HEK293 (cell line): ENCODE measurements at regions not wholly inside any gene's neighbourhood (a gene's known extent, or its start where the extent isn't known, plus 50 kb on each side); places are given as distances from the start of the nearest gene placed in this dataset.

Experiments
- CTCF ChIA-PET: fragments of 350-600 bp; formaldehyde crosslinking; extraction: SDS; loops from one replicate; lab custom pipeline; 2021; ENCODE audit warnings: antibody characterized with exemption; lab: Yijun Ruan, JAX
- POLR2A ChIA-PET: fragments of 300-600 bp; formaldehyde crosslinking; extraction: SDS; loops from one replicate; lab custom pipeline; 2020; ENCODE audit warnings: antibody characterized with exemption, inconsistent platforms; lab: Yijun Ruan, JAX
- H3K27ac ChIP-seq: fragments of 200-500 bp; sonication (Bioruptor generic); 2 replicates; pipeline ENCODE4 v1.5.1; 2014; ENCODE audit warnings: low read depth, low read length, control low read depth, inconsistent platforms; ENCODE audit errors: extremely low read depth
- H3K36me3 ChIP-seq, 2 experiments: fragments of 200-500 bp in 1 of 2; sonication (Bioruptor generic) in 1 of 2; 1 replicate in 1 of 2; 2 replicates in 1 of 2; pipeline ENCODE4 v1.5.1; 2014 to 2017; ENCODE audit warnings: inconsistent platforms in 2 of 2, low read length in 2 of 2; ENCODE audit not compliant: control insufficient read depth in 2 of 2, insufficient read depth in 1 of 2
- H3K4me1 ChIP-seq: fragments of 200-500 bp; sonication (Bioruptor generic); 2 replicates; pipeline ENCODE4 v1.5.1; 2014; ENCODE audit warnings: mild to moderate bottlenecking, low read length, inconsistent platforms; ENCODE audit not compliant: control insufficient read depth, insufficient read depth
- H3K4me3 ChIP-seq: 2 replicates; pipeline ENCODE4 v1.5.1; 2011; ENCODE audit warnings: low read depth, mild to moderate bottlenecking, control low read depth, low read length, moderate library complexity
- H3K9me3 ChIP-seq: fragments of 200-500 bp; sonication (Bioruptor generic); 2 replicates; pipeline ENCODE4 v1.5.1; 2014; ENCODE audit warnings: low read depth, low read length, inconsistent platforms; ENCODE audit not compliant: control insufficient read depth, insufficient read depth
- BCL11B ChIP-seq: fragments of 450-650 bp; formaldehyde crosslinking; IDR thresholded peaks from 2 replicates; pipeline ENCODE4 v1.5.1; 2016; ENCODE audit warnings: low read depth, missing biosample characterization, missing genetic modification characterization
- GLI2 ChIP-seq: fragments of 450-650 bp; formaldehyde crosslinking; IDR thresholded peaks from 2 replicates; pipeline ENCODE4; 2017; ENCODE audit warnings: missing biosample characterization, missing genetic modification characterization, low read depth, borderline replicate concordance
- GLIS1 ChIP-seq: fragments of 450-650 bp; formaldehyde crosslinking; IDR thresholded peaks from 2 replicates; pipeline ENCODE4 v1.5.1; 2016; ENCODE audit warnings: missing biosample characterization, missing genetic modification characterization
- SCRT1 ChIP-seq: fragments of 450-650 bp; formaldehyde crosslinking; IDR thresholded peaks from 2 replicates; pipeline ENCODE4 v1.5.1; 2016; ENCODE audit warnings: missing biosample characterization, missing genetic modification characterization, borderline replicate concordance
- SP2 ChIP-seq: fragments of 450-650 bp; formaldehyde crosslinking; IDR thresholded peaks from 2 replicates; pipeline ENCODE4 v1.5.1; 2016; ENCODE audit warnings: missing biosample characterization, missing genetic modification characterization
- SP7 ChIP-seq: fragments of 450-650 bp; formaldehyde crosslinking; IDR thresholded peaks from 2 replicates; pipeline ENCODE4 v1.5.1; 2016; ENCODE audit warnings: missing biosample characterization, missing genetic modification characterization
- ZBTB48 ChIP-seq: fragments of 450-650 bp; formaldehyde crosslinking; IDR thresholded peaks from 2 replicates; pipeline ENCODE4 v1.5.1; 2016; ENCODE audit warnings: missing biosample characterization, missing genetic modification characterization
- ZFP37 ChIP-seq: fragments of 450-650 bp; formaldehyde crosslinking; IDR thresholded peaks from 2 replicates; pipeline ENCODE4 v1.5.1; 2016; ENCODE audit warnings: missing biosample characterization, missing genetic modification characterization
- ZNF146 ChIP-seq: fragments of 450-650 bp; formaldehyde crosslinking; IDR thresholded peaks from 2 replicates; pipeline ENCODE4 v1.5.1; 2016; ENCODE audit warnings: missing biosample characterization, missing genetic modification characterization
- ZNF19 ChIP-seq: fragments of 450-650 bp; formaldehyde crosslinking; IDR thresholded peaks from 2 replicates; pipeline ENCODE4; 2016; ENCODE audit warnings: missing biosample characterization, missing genetic modification characterization, low read depth
- ZNF214 ChIP-seq: fragments of 450-650 bp; formaldehyde crosslinking; IDR thresholded peaks from 2 replicates; pipeline ENCODE4 v1.5.1; 2017; ENCODE audit warnings: missing biosample characterization, mild to moderate bottlenecking, missing genetic modification characterization, borderline replicate concordance
- ZNF23 ChIP-seq: fragments of 450-650 bp; formaldehyde crosslinking; IDR thresholded peaks from 2 replicates; pipeline ENCODE4 v1.5.1; 2016; ENCODE audit warnings: missing biosample characterization, missing genetic modification characterization, borderline replicate concordance
- ZNF341 ChIP-seq: fragments of 450-650 bp; formaldehyde crosslinking; IDR thresholded peaks from 2 replicates; pipeline ENCODE4; 2016; ENCODE audit warnings: low read depth, missing biosample characterization, missing genetic modification characterization
- ZNF354C ChIP-seq: fragments of 450-650 bp; formaldehyde crosslinking; IDR thresholded peaks from 2 replicates; pipeline ENCODE4 v1.5.1; 2016; ENCODE audit warnings: missing biosample characterization, missing genetic modification characterization, low read depth, borderline replicate concordance
- ZNF555 ChIP-seq: fragments of 450-650 bp; formaldehyde crosslinking; conservative IDR thresholded peaks from 2 replicates; pipeline ENCODE4 v1.5.1; 2017; ENCODE audit warnings: missing biosample characterization, mild to moderate bottlenecking, missing genetic modification characterization, inconsistent platforms
- ZNF623 ChIP-seq: fragments of 450-650 bp; formaldehyde crosslinking; IDR thresholded peaks from 2 replicates; pipeline ENCODE4 v1.5.1; 2016; ENCODE audit warnings: missing biosample characterization, missing genetic modification characterization
- ZNF670 ChIP-seq: fragments of 450-650 bp; formaldehyde crosslinking; IDR thresholded peaks from 2 replicates; pipeline ENCODE4 v1.5.1; 2016; ENCODE audit warnings: missing biosample characterization, missing genetic modification characterization, low read depth
- ZNF776 ChIP-seq: fragments of 450-650 bp; formaldehyde crosslinking; IDR thresholded peaks from 2 replicates; pipeline ENCODE4 v1.5.0; 2017; ENCODE audit warnings: missing biosample characterization, missing genetic modification characterization, borderline replicate concordance
- ZNF777 ChIP-seq: fragments of 450-650 bp; formaldehyde crosslinking; IDR thresholded peaks from 2 replicates; pipeline ENCODE4 v1.5.1; 2017; ENCODE audit warnings: missing biosample characterization, missing genetic modification characterization, borderline replicate concordance
- ZNF785 ChIP-seq: fragments of 450-650 bp; formaldehyde crosslinking; IDR thresholded peaks from 2 replicates; pipeline ENCODE4 v1.5.1; 2016; ENCODE audit warnings: missing biosample characterization, missing genetic modification characterization
- TF ChIP-seq, protein P1 (sequence below): fragments of 450-650 bp; formaldehyde crosslinking; IDR thresholded peaks from 2 replicates; pipeline ENCODE4 v1.5.1; 2017; ENCODE audit warnings: missing biosample characterization, missing genetic modification characterization
- TF ChIP-seq, protein P2 (sequence below): fragments of 450-650 bp; formaldehyde crosslinking; IDR thresholded peaks from 2 replicates; pipeline ENCODE4 v1.5.1; 2016; ENCODE audit warnings: missing biosample characterization, missing genetic modification characterization
- TF ChIP-seq, protein P3 (sequence below): fragments of 450-650 bp; formaldehyde crosslinking; IDR thresholded peaks from 2 replicates; pipeline ENCODE4 v1.5.1; 2016; ENCODE audit warnings: missing biosample characterization, missing genetic modification characterization

DNA sequence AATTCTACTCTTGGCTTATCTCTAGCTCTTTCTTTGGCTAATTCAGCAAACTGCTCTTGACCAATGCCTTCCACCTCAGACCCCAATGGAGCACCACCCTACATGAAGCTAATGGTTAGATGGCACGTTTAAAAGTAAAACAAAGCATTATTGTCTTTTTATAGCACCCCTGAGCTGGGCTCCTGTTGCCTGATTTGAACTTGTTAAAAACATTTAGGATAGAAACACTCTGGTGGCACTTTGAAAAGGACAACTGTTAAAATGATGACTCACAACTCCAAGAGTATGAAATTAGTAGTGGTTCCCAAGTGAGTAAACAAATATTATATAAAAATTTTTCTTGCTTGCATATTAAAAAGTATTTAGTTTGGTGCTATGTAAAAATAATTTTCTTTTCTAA is 299.6 kb upstream of the DCN start:
- TF ChIP-seq, protein P1, sequence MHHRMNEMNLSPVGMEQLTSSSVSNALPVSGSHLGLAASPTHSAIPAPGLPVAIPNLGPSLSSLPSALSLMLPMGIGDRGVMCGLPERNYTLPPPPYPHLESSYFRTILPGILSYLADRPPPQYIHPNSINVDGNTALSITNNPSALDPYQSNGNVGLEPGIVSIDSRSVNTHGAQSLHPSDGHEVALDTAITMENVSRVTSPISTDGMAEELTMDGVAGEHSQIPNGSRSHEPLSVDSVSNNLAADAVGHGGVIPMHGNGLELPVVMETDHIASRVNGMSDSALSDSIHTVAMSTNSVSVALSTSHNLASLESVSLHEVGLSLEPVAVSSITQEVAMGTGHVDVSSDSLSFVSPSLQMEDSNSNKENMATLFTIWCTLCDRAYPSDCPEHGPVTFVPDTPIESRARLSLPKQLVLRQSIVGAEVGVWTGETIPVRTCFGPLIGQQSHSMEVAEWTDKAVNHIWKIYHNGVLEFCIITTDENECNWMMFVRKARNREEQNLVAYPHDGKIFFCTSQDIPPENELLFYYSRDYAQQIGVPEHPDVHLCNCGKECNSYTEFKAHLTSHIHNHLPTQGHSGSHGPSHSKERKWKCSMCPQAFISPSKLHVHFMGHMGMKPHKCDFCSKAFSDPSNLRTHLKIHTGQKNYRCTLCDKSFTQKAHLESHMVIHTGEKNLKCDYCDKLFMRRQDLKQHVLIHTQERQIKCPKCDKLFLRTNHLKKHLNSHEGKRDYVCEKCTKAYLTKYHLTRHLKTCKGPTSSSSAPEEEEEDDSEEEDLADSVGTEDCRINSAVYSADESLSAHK (tag by site-specific recombination): no peak
- TF ChIP-seq ZNF214 (tag by site-specific recombination): no peak
- no peak for TF ChIP-seq ZNF341 (tag by site-specific recombination)
- TF ChIP-seq ZNF555 (tag by site-specific recombination): no peak
- TF ChIP-seq, protein P2, sequence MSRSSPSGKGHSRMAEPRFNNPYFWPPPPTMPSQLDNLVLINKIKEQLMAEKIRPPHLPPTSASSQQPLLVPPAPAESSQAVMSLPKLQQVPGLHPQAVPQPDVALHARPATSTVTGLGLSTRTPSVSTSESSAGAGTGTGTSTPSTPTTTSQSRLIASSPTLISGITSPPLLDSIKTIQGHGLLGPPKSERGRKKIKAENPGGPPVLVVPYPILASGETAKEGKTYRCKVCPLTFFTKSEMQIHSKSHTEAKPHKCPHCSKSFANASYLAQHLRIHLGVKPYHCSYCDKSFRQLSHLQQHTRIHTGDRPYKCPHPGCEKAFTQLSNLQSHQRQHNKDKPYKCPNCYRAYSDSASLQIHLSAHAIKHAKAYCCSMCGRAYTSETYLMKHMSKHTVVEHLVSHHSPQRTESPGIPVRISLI (tag by site-specific recombination): no peak
- H3K4me1 ChIP-seq: no peaks in the 10 kb centered on the region
- POLR2A ChIA-PET: no interaction called here
- H3K27ac ChIP-seq: no peak overlapping the region
- no peaks in the 10 kb centered on the region for H3K9me3 ChIP-seq
- no peak overlapping the region for H3K4me3 ChIP-seq
- no peaks in the 10 kb centered on the region for H3K36me3 ChIP-seq
- CTCF ChIA-PET: no interaction called here

DNA sequence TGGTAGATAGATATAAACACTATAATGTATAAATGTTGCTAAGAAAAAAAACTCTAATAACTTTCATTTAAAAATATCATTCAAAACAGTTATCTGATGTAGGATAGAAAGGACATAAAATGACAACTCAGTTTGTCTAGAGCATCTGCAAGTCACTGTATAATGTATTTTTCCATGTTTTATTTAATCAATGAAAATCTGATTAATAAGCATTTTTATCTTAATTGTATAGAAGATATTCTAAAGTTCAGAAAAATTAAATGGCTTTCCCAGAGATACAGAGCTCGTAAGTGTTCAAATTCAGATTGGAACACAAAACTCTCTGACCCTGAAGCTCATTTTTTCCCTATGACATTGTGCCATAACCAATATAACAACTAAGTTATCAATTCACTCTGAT is 295.9 kb upstream of the DCN start:
- TF ChIP-seq GLIS1: no peak
- TF ChIP-seq ZNF623 (tag by site-specific recombination): no peak
- TF ChIP-seq ZFP37 (tag by site-specific recombination): no peak
- TF ChIP-seq ZNF354C (tag by site-specific recombination): no peak
- no peak for TF ChIP-seq ZNF777 (tag by site-specific recombination)
- TF ChIP-seq, protein P3, sequence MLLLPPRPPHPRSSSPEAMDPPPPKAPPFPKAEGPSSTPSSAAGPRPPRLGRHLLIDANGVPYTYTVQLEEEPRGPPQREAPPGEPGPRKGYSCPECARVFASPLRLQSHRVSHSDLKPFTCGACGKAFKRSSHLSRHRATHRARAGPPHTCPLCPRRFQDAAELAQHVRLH (tag by site-specific recombination): no peak
- TF ChIP-seq BCL11B (tag by site-specific recombination): no peak
- TF ChIP-seq ZNF785 (tag by site-specific recombination): no peak
- no peak for TF ChIP-seq ZNF146 (tag by site-specific recombination)
- no peak for TF ChIP-seq ZNF776
- TF ChIP-seq SP2 (tag by site-specific recombination): no peak
- no peak for TF ChIP-seq ZNF23 (tag by site-specific recombination)
- TF ChIP-seq GLI2 (tag by site-specific recombination): no peak
- TF ChIP-seq SCRT1: no peak
- TF ChIP-seq ZNF670 (tag by site-specific recombination): no peak
- no peak for TF ChIP-seq ZBTB48 (tag by site-specific recombination)
- TF ChIP-seq SP7: no peak
- no peak for TF ChIP-seq ZNF19 (tag by site-specific recombination)
- Histone ChIP-seq H3K4me3 (no peak overlapping the region), H3K4me1 (no peaks in the 10 kb centered on the region), H3K36me3 (no peaks in the 10 kb centered on the region), H3K9me3 (no peaks in the 10 kb centered on the region), H3K27ac (no peak overlapping the region)
- CTCF ChIA-PET: interaction anchor here (0.5 to 1.1 kb wide), 2 partner anchors 97 to 500 kb away, joined by 3 to 5 read pairs; no protein-coding TSS in a partner anchor
- POLR2A ChIA-PET: no interaction called here
